ENCODE measurements at regions not wholly inside any gene's neighbourhood (a gene's known extent, or its start where the extent isn't known, plus 50 kb on each side); places are given as distances from the start of the nearest gene placed in this dataset.

GRCh38 chr7:136303162-136303561 lies 326.0 kb upstream of the MTPN start:
- Mint-ChIP-seq H3K9me3 (ENCODE audit: unreplicated experiment) (peaks cover 16% of the 10 kb centered on the region), H3K27me3 (ENCODE audit: unreplicated experiment) (no peaks in the 10 kb centered on the region), H3K36me3 (ENCODE audit: unreplicated experiment) (no peaks in the 10 kb centered on the region), H3K27ac (ENCODE audit: unreplicated experiment) (no peak overlapping the region), H3K4me3 (ENCODE audit: unreplicated experiment) (no peak overlapping the region), H3K4me1 (ENCODE audit: unreplicated experiment) (peaks cover 3% of the 10 kb centered on the region)
- no peak for TF ChIP-seq CTCF (IDR thresholded peaks at IDR 0.05)
- no peak for DNase-seq (ENCODE audit: extremely low spot score, unreplicated experiment)

- Mint-ChIP-seq H3K27me3 (ENCODE audit: unreplicated experiment) (no peaks in the 10 kb centered on the region), H3K4me3 (ENCODE audit: unreplicated experiment) (no peak overlapping the region), H3K9me3 (ENCODE audit: unreplicated experiment) (peaks cover 16% of the 10 kb centered on the region), H3K36me3 (ENCODE audit: unreplicated experiment) (no peaks in the 10 kb centered on the region), H3K27ac (ENCODE audit: unreplicated experiment) (no peak overlapping the region), H3K4me1 (ENCODE audit: unreplicated experiment) (peaks cover 3% of the 10 kb centered on the region)
- DNase-seq (ENCODE audit: extremely low spot score, unreplicated experiment): no peak
- no peak for TF ChIP-seq CTCF (IDR thresholded peaks at IDR 0.05)
Measured at GRCh38 chr7:136302049-136302448, 324.9 kb upstream of the MTPN start.

GRCh38 chr7:136294977-136295376 lies 317.8 kb upstream of the MTPN start:
- DNase-seq (ENCODE audit: extremely low spot score, unreplicated experiment): no peak
- Mint-ChIP-seq H3K27ac (ENCODE audit: unreplicated experiment) (no peak overlapping the region), H3K27me3 (ENCODE audit: unreplicated experiment) (peaks cover 5% of the 10 kb centered on the region), H3K4me3 (ENCODE audit: unreplicated experiment) (no peak overlapping the region), H3K36me3 (ENCODE audit: unreplicated experiment) (no peaks in the 10 kb centered on the region), H3K4me1 (ENCODE audit: unreplicated experiment) (no peaks in the 10 kb centered on the region), H3K9me3 (ENCODE audit: unreplicated experiment) (no peaks in the 10 kb centered on the region)
- peak; percentile 10 for TF ChIP-seq CTCF (IDR thresholded peaks at IDR 0.05)

- Mint-ChIP-seq H3K4me1 (ENCODE audit: unreplicated experiment) (no peaks in the 10 kb centered on the region), H3K4me3 (ENCODE audit: unreplicated experiment) (no peak overlapping the region), H3K9me3 (ENCODE audit: unreplicated experiment) (no peaks in the 10 kb centered on the region), H3K27me3 (ENCODE audit: unreplicated experiment) (peaks cover 10% of the 10 kb centered on the region), H3K27ac (ENCODE audit: unreplicated experiment) (no peak overlapping the region), H3K36me3 (ENCODE audit: unreplicated experiment) (no peaks in the 10 kb centered on the region)
- DNase-seq (ENCODE audit: extremely low spot score, unreplicated experiment): no peak
- no peak for TF ChIP-seq CTCF (IDR thresholded peaks at IDR 0.05)
Measured at GRCh38 chr7:136293841-136294391, 316.8 kb upstream of the MTPN start.

- no peak for DNase-seq (ENCODE audit: extremely low spot score, unreplicated experiment)
- H3K36me3 Mint-ChIP-seq (ENCODE audit: unreplicated experiment): no peaks in the 10 kb centered on the region
- no peak for TF ChIP-seq CTCF (IDR thresholded peaks at IDR 0.05)
- no peak overlapping the region for H3K27ac Mint-ChIP-seq (ENCODE audit: unreplicated experiment)
- H3K4me3 Mint-ChIP-seq (ENCODE audit: unreplicated experiment): no peak overlapping the region
- H3K9me3 Mint-ChIP-seq (ENCODE audit: unreplicated experiment): no peaks in the 10 kb centered on the region
- H3K4me1 Mint-ChIP-seq (ENCODE audit: unreplicated experiment): no peaks in the 10 kb centered on the region
- peaks cover 13% of the 10 kb centered on the region for H3K27me3 Mint-ChIP-seq (ENCODE audit: unreplicated experiment)
Measured at GRCh38 chr7:136293272-136293671, 316.1 kb upstream of the MTPN start.

All from osteocyte (in vitro differentiated cells).